H1 (cell line): ENCODE measurements at regions not wholly inside any gene's neighbourhood (a gene's known extent, or its start where the extent isn't known, plus 50 kb on each side); places are given as distances from the start of the nearest gene placed in this dataset.

Source experiments
- CTCF ChIA-PET: fragments of 300-600 bp; sonication (Branson Sonifier 250); formaldehyde crosslinking; loops from one replicate; lab custom pipeline; 2021; ENCODE audit not compliant: partially characterized antibody; lab: Charles Lee
- POLR2A ChIA-PET: fragments of 300-600 bp; sonication (Branson Sonifier 250); formaldehyde crosslinking; loops from one replicate; lab custom pipeline; 2021; ENCODE audit warnings: inconsistent platforms; ENCODE audit not compliant: partially characterized antibody; lab: Charles Lee
- DNase-seq, 2 experiments: peaks; one replicate each; pipeline versions ENCODE4 v3.0.0 to v3.0.0-alpha.2; 2010 to 2022; ENCODE audit warnings: low spot score in 2 of 2, low read depth in 1 of 2, mixed read lengths in 1 of 2
- FAIRE-seq: peaks from 2 replicates; lab custom pipeline; 2011; peaks lifted over from hg19 to GRCh38; lab: Jason Lieb, UNC
- H2AFZ ChIP-seq: 2 replicates; pipeline ENCODE4 v1.8.1; 2012; ENCODE audit warnings: low read length, inconsistent platforms
- H2AK5ac ChIP-seq: 2 replicates; pipeline ENCODE4 v1.6.1; 2013; ENCODE audit warnings: low read depth, low read length
- H2BK120ac ChIP-seq: replicated peaks from 2 replicates; pipeline ENCODE3; 2013; ENCODE audit warnings: low read depth, low read length, inconsistent platforms
- H2BK12ac ChIP-seq: 2 replicates; pipeline ENCODE4 v1.6.1; 2013; ENCODE audit warnings: low read depth, low read length
- H2BK15ac ChIP-seq: 2 replicates; pipeline ENCODE4 v1.6.1; 2013; ENCODE audit warnings: low read length
- H2BK20ac ChIP-seq: 2 replicates; pipeline ENCODE4 v1.6.1; 2013; ENCODE audit warnings: low read length
- H2BK5ac ChIP-seq: 2 replicates; pipeline ENCODE4 v1.6.1; 2013; ENCODE audit warnings: low read depth, low read length
- H3K14ac ChIP-seq: 2 replicates; pipeline ENCODE4 v1.6.1; 2013; ENCODE audit warnings: inconsistent platforms; ENCODE audit not compliant: insufficient read length
- H3K18ac ChIP-seq: 2 replicates; pipeline ENCODE4 v1.6.1; 2013; ENCODE audit warnings: low read length; ENCODE audit errors: extremely low read depth
- H3K23ac ChIP-seq: 2 replicates; pipeline ENCODE4 v1.6.1; 2013; ENCODE audit warnings: inconsistent platforms; ENCODE audit not compliant: insufficient read length
- H3K23me2 ChIP-seq: 2 replicates; pipeline ENCODE4 v1.6.1; 2013; ENCODE audit warnings: low read depth, low read length
- H3K27ac ChIP-seq: 2 replicates; pipeline ENCODE4 v1.6.1; 2011; ENCODE audit warnings: low read depth, low read length, inconsistent platforms
- H3K27me3 ChIP-seq, 4 experiments: replicated peaks in 1 of 4; 1 replicate in 1 of 4; 2 replicates in 3 of 4; pipeline versions ENCODE4 v1.6.1 to v1.8.1; 2011 to 2013; ENCODE audit warnings: low read length in 3 of 4, mild to moderate bottlenecking in 3 of 4, inconsistent platforms in 2 of 4, mixed read lengths in 2 of 4, moderate library complexity in 1 of 4; ENCODE audit not compliant: control insufficient read depth in 3 of 4, insufficient read depth in 3 of 4; ENCODE audit errors: extremely low read depth in 1 of 4
- H3K36me3 ChIP-seq, 4 experiments: 2 replicates each; pipeline versions ENCODE4 v1.6.1 to v1.8.1; 2011 to 2013; ENCODE audit warnings: mild to moderate bottlenecking in 4 of 4, low read length in 3 of 4, moderate library complexity in 2 of 4, control low read depth in 1 of 4, inconsistent platforms in 1 of 4; ENCODE audit not compliant: insufficient read depth in 4 of 4, control insufficient read depth in 2 of 4
- H3K4ac ChIP-seq: replicated peaks from 2 replicates; pipeline ENCODE3; 2013; ENCODE audit warnings: low read length, low read depth, mixed read lengths, inconsistent platforms; ENCODE audit not compliant: insufficient read length
- H3K4me1 ChIP-seq, 4 experiments: replicated peaks in 1 of 4; 1 replicate in 1 of 4; 2 replicates in 3 of 4; pipeline versions ENCODE4 v1.6.1 to v1.8.1; 2011 to 2013; ENCODE audit warnings: low read length in 3 of 4, inconsistent platforms in 2 of 4, mixed read lengths in 1 of 4; ENCODE audit not compliant: insufficient read depth in 4 of 4, control insufficient read depth in 3 of 4
- H3K4me2 ChIP-seq, 2 experiments: 2 replicates each; pipeline versions ENCODE4 v1.6.1 to v1.8.1; 2011 to 2013; ENCODE audit warnings: low read depth in 2 of 2, low read length in 2 of 2, control low read depth in 1 of 2, inconsistent platforms in 1 of 2, mild to moderate bottlenecking in 1 of 2; ENCODE audit not compliant: insufficient read depth in 1 of 2
- H3K4me3 ChIP-seq, 4 experiments: fragments of 200-600, 300-600 bp in 1 of 4; sonication (generic), shearing (Covaris generic), sonication (Bioruptor Twin) in 1 of 4; 2 replicates each; pipeline versions ENCODE4 v1.5.1 to v1.8.1; 2011 to 2016; ENCODE audit warnings: low read length in 4 of 4, low read depth in 3 of 4, control low read depth in 2 of 4, inconsistent platforms in 2 of 4, mild to moderate bottlenecking in 2 of 4, mixed read lengths in 1 of 4, moderate library complexity in 1 of 4; ENCODE audit not compliant: insufficient read depth in 2 of 4; ENCODE audit errors: extremely low read depth in 1 of 4
- H3K56ac ChIP-seq: replicated peaks from 2 replicates; pipeline ENCODE3; 2013; ENCODE audit warnings: low read depth, mild to moderate bottlenecking, mixed read lengths, low read length, inconsistent platforms; ENCODE audit not compliant: insufficient read length
- H3K79me1 ChIP-seq: 2 replicates; pipeline ENCODE4 v1.6.1; 2013; ENCODE audit warnings: low read depth, low read length, control low read depth
- H3K79me2 ChIP-seq, 2 experiments: 2 replicates each; pipeline versions ENCODE4 v1.6.1 to v1.8.1; 2012 to 2013; ENCODE audit warnings: low read length in 2 of 2, mild to moderate bottlenecking in 2 of 2, inconsistent platforms in 1 of 2; ENCODE audit not compliant: insufficient read depth in 2 of 2, control insufficient read depth in 1 of 2
- H3K9ac ChIP-seq, 4 experiments: replicated peaks in 1 of 4; 1 replicate in 1 of 4; 2 replicates in 3 of 4; pipeline versions ENCODE4 v1.6.1 to v1.8.1; 2011 to 2013; ENCODE audit warnings: low read depth in 3 of 4, low read length in 3 of 4, control low read depth in 2 of 4, mild to moderate bottlenecking in 2 of 4, moderate library complexity in 2 of 4, inconsistent platforms in 1 of 4; ENCODE audit errors: extremely low read depth in 1 of 4
- H3K9me3 ChIP-seq, 2 experiments: 2 replicates each; pipeline versions ENCODE4 v1.6.1 to v1.8.1; 2012 to 2013; ENCODE audit warnings: mild to moderate bottlenecking in 2 of 2, moderate library complexity in 2 of 2, control low read depth in 1 of 2, inconsistent platforms in 1 of 2, low read depth in 1 of 2, low read length in 1 of 2, mixed read lengths in 1 of 2; ENCODE audit not compliant: insufficient read depth in 2 of 2
- H4K20me1 ChIP-seq, 2 experiments: replicated peaks in 1 of 2; 2 replicates each; pipeline versions ENCODE3 to v1.8.1; 2011 to 2013; ENCODE audit warnings: inconsistent platforms in 2 of 2, low read length in 2 of 2, mild to moderate bottlenecking in 1 of 2; ENCODE audit not compliant: insufficient read depth in 2 of 2, control insufficient read depth in 1 of 2
- H4K5ac ChIP-seq: 2 replicates; pipeline ENCODE4 v1.6.1; 2013; ENCODE audit warnings: low read length, low read depth, mixed read lengths, inconsistent platforms; ENCODE audit not compliant: insufficient read length
- H4K8ac ChIP-seq: 2 replicates; pipeline ENCODE4 v1.8.0; 2013; ENCODE audit warnings: mild to moderate bottlenecking, moderate library complexity, low read length, inconsistent platforms; ENCODE audit not compliant: insufficient read depth; ENCODE audit errors: extremely low read depth
- H4K91ac ChIP-seq: replicated peaks from 2 replicates; pipeline ENCODE3; 2013; ENCODE audit warnings: low read length, mixed read lengths, inconsistent platforms; ENCODE audit not compliant: insufficient read length
- WGBS, 2 experiments: shearing (Covaris generic) in 1 of 2; methylation state at CpG; one replicate each; pipeline versions ENCODE4 v1.1.6 to v1.1.7; 2013 to 2015; ENCODE audit warnings: low lambda C conversion rate in 2 of 2, mixed read lengths in 2 of 2, inconsistent platforms in 1 of 2, low coverage in 1 of 2, missing lambda C conversion rate in 1 of 2; ENCODE audit not compliant: insufficient replicate concordance in 2 of 2, insufficient coverage in 1 of 2, insufficient read length in 1 of 2; ENCODE audit errors: extremely low coverage in 1 of 2, missing lambda C conversion rate in 1 of 2; 5-methylcytosine and 5-hydroxymethylcytosine counted together
- TF ChIP-seq, protein P1 (sequence below): fragments of 300-600 bp; sonication (generic); IDR thresholded peaks from 2 replicates; pipeline ENCODE4 v1.7.1; 2012; ENCODE audit warnings: low read length, moderate library complexity, mild to moderate bottlenecking, inconsistent platforms; ENCODE audit not compliant: insufficient replicate concordance

DNA sequence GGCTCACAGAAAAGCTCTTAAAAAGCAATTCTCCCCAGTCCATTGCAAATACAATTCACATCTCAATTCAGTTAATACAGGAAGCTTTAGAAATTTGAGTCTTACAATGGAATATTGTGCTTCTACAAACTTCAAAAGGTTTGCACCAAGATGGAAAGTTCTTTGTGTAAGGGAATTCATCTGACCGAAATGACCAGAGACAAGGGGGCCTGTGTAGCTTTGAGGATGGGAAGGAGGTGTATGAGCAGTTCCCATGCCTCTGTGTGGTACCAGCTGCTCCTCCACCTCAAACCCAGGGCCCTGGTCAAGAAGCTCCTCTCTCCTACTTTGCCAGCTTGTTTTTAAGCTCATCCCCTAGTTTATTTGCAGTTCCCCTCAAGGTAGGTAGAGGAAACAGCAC, 312.8 kb upstream of the PKDCC start:
- H4K5ac ChIP-seq: no peak overlapping the region
- H2BK15ac ChIP-seq: no peak overlapping the region
- no peaks in the 10 kb centered on the region for H3K79me2 ChIP-seq
- no peaks in the 10 kb centered on the region for H4K20me1 ChIP-seq
- no peak overlapping the region for H3K4me2 ChIP-seq
- no peak overlapping the region for H2AK5ac ChIP-seq
- H2BK120ac ChIP-seq: no peak overlapping the region
- H2AFZ ChIP-seq: peak overlapping the region; percentile 79; the same call in 1 of the 2 replicates
- H3K4me3 ChIP-seq: no peak overlapping the region
- H2BK20ac ChIP-seq: no peak overlapping the region
- DNase-seq (no peak), FAIRE-seq (no peak)
- H4K91ac ChIP-seq: no peak overlapping the region
- H3K23ac ChIP-seq: no peak overlapping the region
- H4K8ac ChIP-seq: no peak overlapping the region
- no peaks in the 10 kb centered on the region for H3K36me3 ChIP-seq
- H2BK5ac ChIP-seq: no peak overlapping the region
- H3K18ac ChIP-seq: no peak overlapping the region
- H3K4me1 ChIP-seq: no peaks in the 10 kb centered on the region
- H3K14ac ChIP-seq: no peak overlapping the region
- no peak overlapping the region for H2BK12ac ChIP-seq
- ChIA-PET POLR2A (no interaction called here), CTCF (interaction anchor here (1.0 to 1.9 kb wide), 3 partner anchors 8 to 118 kb away, joined by 3 to 6 read pairs (median 3); no protein-coding TSS in a partner anchor)
- no peak overlapping the region for H3K4ac ChIP-seq
- no peaks in the 10 kb centered on the region for H3K79me1 ChIP-seq
- no peak overlapping the region for H3K9ac ChIP-seq
- no peaks in the 10 kb centered on the region for H3K9me3 ChIP-seq
- no peaks in the 10 kb centered on the region for H3K27me3 ChIP-seq
- H3K56ac ChIP-seq: no peak overlapping the region
- H3K27ac ChIP-seq: no peak overlapping the region
- no peaks in the 10 kb centered on the region for H3K23me2 ChIP-seq
- WGBS, 2 experiments: 100% methylated on average over 1 of the region's 1 CpG; no CpG with 5 or more reads in 1 of the 2 experiments
- TF ChIP-seq, protein P1, sequence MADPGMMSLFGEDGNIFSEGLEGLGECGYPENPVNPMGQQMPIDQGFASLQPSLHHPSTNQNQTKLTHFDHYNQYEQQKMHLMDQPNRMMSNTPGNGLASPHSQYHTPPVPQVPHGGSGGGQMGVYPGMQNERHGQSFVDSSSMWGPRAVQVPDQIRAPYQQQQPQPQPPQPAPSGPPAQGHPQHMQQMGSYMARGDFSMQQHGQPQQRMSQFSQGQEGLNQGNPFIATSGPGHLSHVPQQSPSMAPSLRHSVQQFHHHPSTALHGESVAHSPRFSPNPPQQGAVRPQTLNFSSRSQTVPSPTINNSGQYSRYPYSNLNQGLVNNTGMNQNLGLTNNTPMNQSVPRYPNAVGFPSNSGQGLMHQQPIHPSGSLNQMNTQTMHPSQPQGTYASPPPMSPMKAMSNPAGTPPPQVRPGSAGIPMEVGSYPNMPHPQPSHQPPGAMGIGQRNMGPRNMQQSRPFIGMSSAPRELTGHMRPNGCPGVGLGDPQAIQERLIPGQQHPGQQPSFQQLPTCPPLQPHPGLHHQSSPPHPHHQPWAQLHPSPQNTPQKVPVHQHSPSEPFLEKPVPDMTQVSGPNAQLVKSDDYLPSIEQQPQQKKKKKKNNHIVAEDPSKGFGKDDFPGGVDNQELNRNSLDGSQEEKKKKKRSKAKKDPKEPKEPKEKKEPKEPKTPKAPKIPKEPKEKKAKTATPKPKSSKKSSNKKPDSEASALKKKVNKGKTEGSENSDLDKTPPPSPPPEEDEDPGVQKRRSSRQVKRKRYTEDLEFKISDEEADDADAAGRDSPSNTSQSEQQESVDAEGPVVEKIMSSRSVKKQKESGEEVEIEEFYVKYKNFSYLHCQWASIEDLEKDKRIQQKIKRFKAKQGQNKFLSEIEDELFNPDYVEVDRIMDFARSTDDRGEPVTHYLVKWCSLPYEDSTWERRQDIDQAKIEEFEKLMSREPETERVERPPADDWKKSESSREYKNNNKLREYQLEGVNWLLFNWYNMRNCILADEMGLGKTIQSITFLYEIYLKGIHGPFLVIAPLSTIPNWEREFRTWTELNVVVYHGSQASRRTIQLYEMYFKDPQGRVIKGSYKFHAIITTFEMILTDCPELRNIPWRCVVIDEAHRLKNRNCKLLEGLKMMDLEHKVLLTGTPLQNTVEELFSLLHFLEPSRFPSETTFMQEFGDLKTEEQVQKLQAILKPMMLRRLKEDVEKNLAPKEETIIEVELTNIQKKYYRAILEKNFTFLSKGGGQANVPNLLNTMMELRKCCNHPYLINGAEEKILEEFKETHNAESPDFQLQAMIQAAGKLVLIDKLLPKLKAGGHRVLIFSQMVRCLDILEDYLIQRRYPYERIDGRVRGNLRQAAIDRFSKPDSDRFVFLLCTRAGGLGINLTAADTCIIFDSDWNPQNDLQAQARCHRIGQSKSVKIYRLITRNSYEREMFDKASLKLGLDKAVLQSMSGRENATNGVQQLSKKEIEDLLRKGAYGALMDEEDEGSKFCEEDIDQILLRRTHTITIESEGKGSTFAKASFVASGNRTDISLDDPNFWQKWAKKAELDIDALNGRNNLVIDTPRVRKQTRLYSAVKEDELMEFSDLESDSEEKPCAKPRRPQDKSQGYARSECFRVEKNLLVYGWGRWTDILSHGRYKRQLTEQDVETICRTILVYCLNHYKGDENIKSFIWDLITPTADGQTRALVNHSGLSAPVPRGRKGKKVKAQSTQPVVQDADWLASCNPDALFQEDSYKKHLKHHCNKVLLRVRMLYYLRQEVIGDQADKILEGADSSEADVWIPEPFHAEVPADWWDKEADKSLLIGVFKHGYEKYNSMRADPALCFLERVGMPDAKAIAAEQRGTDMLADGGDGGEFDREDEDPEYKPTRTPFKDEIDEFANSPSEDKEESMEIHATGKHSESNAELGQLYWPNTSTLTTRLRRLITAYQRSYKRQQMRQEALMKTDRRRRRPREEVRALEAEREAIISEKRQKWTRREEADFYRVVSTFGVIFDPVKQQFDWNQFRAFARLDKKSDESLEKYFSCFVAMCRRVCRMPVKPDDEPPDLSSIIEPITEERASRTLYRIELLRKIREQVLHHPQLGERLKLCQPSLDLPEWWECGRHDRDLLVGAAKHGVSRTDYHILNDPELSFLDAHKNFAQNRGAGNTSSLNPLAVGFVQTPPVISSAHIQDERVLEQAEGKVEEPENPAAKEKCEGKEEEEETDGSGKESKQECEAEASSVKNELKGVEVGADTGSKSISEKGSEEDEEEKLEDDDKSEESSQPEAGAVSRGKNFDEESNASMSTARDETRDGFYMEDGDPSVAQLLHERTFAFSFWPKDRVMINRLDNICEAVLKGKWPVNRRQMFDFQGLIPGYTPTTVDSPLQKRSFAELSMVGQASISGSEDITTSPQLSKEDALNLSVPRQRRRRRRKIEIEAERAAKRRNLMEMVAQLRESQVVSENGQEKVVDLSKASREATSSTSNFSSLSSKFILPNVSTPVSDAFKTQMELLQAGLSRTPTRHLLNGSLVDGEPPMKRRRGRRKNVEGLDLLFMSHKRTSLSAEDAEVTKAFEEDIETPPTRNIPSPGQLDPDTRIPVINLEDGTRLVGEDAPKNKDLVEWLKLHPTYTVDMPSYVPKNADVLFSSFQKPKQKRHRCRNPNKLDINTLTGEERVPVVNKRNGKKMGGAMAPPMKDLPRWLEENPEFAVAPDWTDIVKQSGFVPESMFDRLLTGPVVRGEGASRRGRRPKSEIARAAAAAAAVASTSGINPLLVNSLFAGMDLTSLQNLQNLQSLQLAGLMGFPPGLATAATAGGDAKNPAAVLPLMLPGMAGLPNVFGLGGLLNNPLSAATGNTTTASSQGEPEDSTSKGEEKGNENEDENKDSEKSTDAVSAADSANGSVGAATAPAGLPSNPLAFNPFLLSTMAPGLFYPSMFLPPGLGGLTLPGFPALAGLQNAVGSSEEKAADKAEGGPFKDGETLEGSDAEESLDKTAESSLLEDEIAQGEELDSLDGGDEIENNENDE: no peak
